SK-N-MC (cell line): ENCODE measurements at regions not wholly inside any gene's neighbourhood (a gene's known extent, or its start where the extent isn't known, plus 50 kb on each side); places are given as distances from the start of the nearest gene placed in this dataset.

ENCODE experiments used
- EZH2 ChIP-seq: fragments of 200-600 bp; sonication (generic); IDR thresholded peaks from one replicate; pipeline ENCODE4 v1.6.1; 2017; ENCODE audit warnings: antibody characterized with exemption
- FOXP2 ChIP-seq: optimal IDR thresholded peaks from 2 replicates; pipeline ENCODE3; 2011; ENCODE audit warnings: mild to moderate bottlenecking, moderate library complexity; ENCODE audit not compliant: insufficient read depth; ENCODE audit errors: extremely low read length, control extremely low read depth
- POLR2AphosphoS5 ChIP-seq: IDR thresholded peaks from 2 replicates; pipeline ENCODE4 v1.6.1; 2012; ENCODE audit warnings: mild to moderate bottlenecking, low read depth, low read length, borderline replicate concordance

GRCh38 chr2:200216310-200216709 is 90.2 kb upstream of the SPATS2L start:
- TF ChIP-seq POLR2AphosphoS5 (no peak), EZH2 (no peak), FOXP2 (no peak)
